HG02943 (cell line): ENCODE measurements at regions not wholly inside any gene's neighbourhood (a gene's known extent, or its start where the extent isn't known, plus 50 kb on each side); places are given as distances from the start of the nearest gene placed in this dataset.
"Not testable (repeated sequence)": the region's sequence is repeated elsewhere in the genome, so short reads cannot be mapped to it uniquely, and the experiment has no call there.

Source experiments
- ATAC-seq: cut with Tn5 transposase; IDR thresholded peaks from one replicate; pipeline ENCODE4 v1.9.1; 2021; ENCODE audit warnings: mild to moderate bottlenecking, low read depth, moderate library complexity; ENCODE audit not compliant: unreplicated experiment

- ATAC-seq = no peak
These were observed 191.2 kb upstream of the PDE10A start for GRCh38 chr6:165854061-165854862.

- no peak for ATAC-seq
These were observed 189.6 kb upstream of the PDE10A start for GRCh38 chr6:165852676-165853075.

- no peak for ATAC-seq
These were observed 187.5 kb upstream of the PDE10A start for GRCh38 chr6:165850434-165851019.

GRCh38 chr6:165849534-165850430, 186.7 kb upstream of the PDE10A start:
- no peak for ATAC-seq

GRCh38 chr6:165848086-165848426, 185.0 kb upstream of the PDE10A start:
- no peak for ATAC-seq

- no peak for ATAC-seq
These were observed 184.5 kb upstream of the PDE10A start for GRCh38 chr6:165847407-165848085.

GRCh38 chr6:165846123-165846966, 183.3 kb upstream of the PDE10A start:
- ATAC-seq = no peak

GRCh38 chr6:165845493-165845892, 182.5 kb upstream of the PDE10A start:
- ATAC-seq = no peak

GRCh38 chr6:165844801-165845364, 181.8 kb upstream of the PDE10A start:
- no peak for ATAC-seq

- no peak for ATAC-seq
These were observed 181.2 kb upstream of the PDE10A start for GRCh38 chr6:165844232-165844631.

- no peak for ATAC-seq
These were observed 180.6 kb upstream of the PDE10A start for GRCh38 chr6:165843568-165844113.

- ATAC-seq = no peak
These were observed 180.1 kb upstream of the PDE10A start for GRCh38 chr6:165843121-165843520.

- ATAC-seq = no peak
These were observed 179.4 kb upstream of the PDE10A start for GRCh38 chr6:165842281-165842936.

- ATAC-seq = no peak
These were observed 178.1 kb upstream of the PDE10A start for GRCh38 chr6:165841153-165841558.

GRCh38 chr6:165837948-165838745, 175.1 kb upstream of the PDE10A start:
- ATAC-seq = no peak

- ATAC-seq = not testable (repeated sequence)
These were observed 173.6 kb upstream of the PDE10A start for GRCh38 chr6:165836648-165837047.

GRCh38 chr6:165835410-165835851, 172.4 kb upstream of the PDE10A start:
- no peak for ATAC-seq
